K562 (cell line): ENCODE measurements at regions not wholly inside any gene's neighbourhood (a gene's known extent, or its start where the extent isn't known, plus 50 kb on each side); places are given as distances from the start of the nearest gene placed in this dataset.

Experiments
- ATAC-seq: fragments of 200-7000 bp; cut with Tn5 transposase; 3 replicates; pipeline ENCODE4 v1.9.1; 2020; ENCODE audit warnings: moderate library complexity
- BruUV-seq: library from RNA; stranded (reverse); fragments of 400-500 nt; replicated peaks from 2 replicates; lab custom pipeline; 2021; lab: Mats Ljungman, UMichigan
- CTCF ChIA-PET: fragments of 300-600 bp; formaldehyde crosslinking; extraction: SDS; loops from one replicate; lab custom pipeline; 2021; ENCODE audit warnings: low intra/inter-chr PET ratio; lab: Yijun Ruan, JAX
- POLR2A ChIA-PET: fragments of 300-600, 350-650 bp; sonication (Branson Sonifier 250); formaldehyde crosslinking; extraction: SDS; loops from one replicate; lab custom pipeline; 2021; ENCODE audit warnings: antibody characterized with exemption, inconsistent platforms; lab: Yijun Ruan, JAX
- DNase-seq, 4 experiments: peaks; one replicate each; pipeline versions ENCODE4 v3.0.0 to v3.0.0-alpha.2; 2011 to 2018; ENCODE audit warnings: low spot score in 3 of 4, mixed read lengths in 3 of 4; ENCODE audit errors: extremely low read depth in 1 of 4
- FAIRE-seq: peaks from 2 replicates; lab custom pipeline; 2011; peaks lifted over from hg19 to GRCh38; lab: Jason Lieb, UNC
- H2AFZ ChIP-seq: 2 replicates; pipeline ENCODE4 v1.6.0; 2011; ENCODE audit warnings: low read depth, low read length, control low read depth, inconsistent platforms
- H3K27ac ChIP-seq: fragments of 200-600 bp; 3 replicates; pipeline ENCODE4 v1.8.0; 2011; ENCODE audit warnings: low read depth, mild to moderate bottlenecking, control low read depth, inconsistent platforms, low read length, moderate library complexity, mixed read lengths; ENCODE audit errors: extremely low read depth
- H3K27me3 ChIP-seq, 2 experiments: fragments of 300-600 bp in 1 of 2; 2 replicates in 1 of 2; 3 replicates in 1 of 2; pipeline versions ENCODE4 v1.6.0 to v1.8.0; 2011; ENCODE audit warnings: inconsistent platforms in 2 of 2, low read length in 2 of 2, mild to moderate bottlenecking in 1 of 2, mixed read lengths in 1 of 2, moderate library complexity in 1 of 2; ENCODE audit not compliant: control insufficient read depth in 2 of 2, insufficient read depth in 2 of 2
- H3K36me3 ChIP-seq: fragments of 300-600 bp; 3 replicates; pipeline ENCODE4 v1.8.0; 2011; ENCODE audit warnings: mild to moderate bottlenecking, low read length, inconsistent platforms; ENCODE audit not compliant: control insufficient read depth, insufficient read depth
- H3K4me1 ChIP-seq, 2 experiments: fragments of 200-600 bp in 1 of 2; replicated peaks in 1 of 2; 2 replicates in 1 of 2; 3 replicates in 1 of 2; pipeline versions ENCODE4 v1.5.1 to v1.8.0; 2011; ENCODE audit warnings: inconsistent platforms in 2 of 2, low read length in 2 of 2, mild to moderate bottlenecking in 1 of 2, mixed read lengths in 1 of 2, moderate library complexity in 1 of 2; ENCODE audit not compliant: control insufficient read depth in 2 of 2, insufficient read depth in 2 of 2
- H3K4me2 ChIP-seq: 2 replicates; pipeline ENCODE4 v1.6.1; 2011; ENCODE audit warnings: low read length, control low read depth, inconsistent platforms, mixed read lengths; ENCODE audit not compliant: insufficient read depth
- H3K4me3 ChIP-seq: fragments of 200-600 bp; sonication (generic), shearing (Covaris generic); 2 replicates; pipeline ENCODE4 v1.5.1; 2016; ENCODE audit warnings: control low read depth, inconsistent platforms
- H3K79me2 ChIP-seq: fragments of 200-600 bp; 3 replicates; pipeline ENCODE4 v1.8.0; 2011; ENCODE audit warnings: low read length, inconsistent platforms; ENCODE audit not compliant: control insufficient read depth, insufficient read depth
- H3K9ac ChIP-seq, 2 experiments: 2 replicates each; pipeline versions ENCODE4 v1.6.0 to v1.6.1; 2011; ENCODE audit warnings: low read depth in 2 of 2, low read length in 2 of 2, control low read depth in 1 of 2, inconsistent platforms in 1 of 2, mild to moderate bottlenecking in 1 of 2, mixed read lengths in 1 of 2; ENCODE audit not compliant: insufficient read depth in 1 of 2
- H3K9me1 ChIP-seq: one replicate; pipeline ENCODE4 v1.6.0; 2011; ENCODE audit warnings: inconsistent platforms, mild to moderate bottlenecking, low read length, moderate library complexity; ENCODE audit not compliant: control insufficient read depth, insufficient read depth
- H3K9me3 ChIP-seq: replicated peaks from 2 replicates; pipeline ENCODE4 v1.5.1; 2011; ENCODE audit warnings: low read depth, low read length, inconsistent platforms; ENCODE audit not compliant: control insufficient read depth, insufficient read depth
- H4K20me1 ChIP-seq: replicated peaks from 2 replicates; pipeline ENCODE4 v1.6.1; 2011; ENCODE audit warnings: low read length, inconsistent platforms, mixed read lengths; ENCODE audit not compliant: control insufficient read depth, insufficient read depth
- CBX5 ChIP-seq: IDR thresholded peaks from 2 replicates; pipeline ENCODE4 v1.6.1; 2014; ENCODE audit warnings: low read depth, borderline replicate concordance
- GTF2F1 ChIP-seq: IDR thresholded peaks from 2 replicates; pipeline ENCODE4 v1.6.1; 2011; ENCODE audit warnings: low read depth, low read length, improper control_type of control experiment
- HMBOX1 ChIP-seq: sonication (generic); IDR thresholded peaks from 2 replicates; pipeline ENCODE4 v1.6.1; 2016
- KDM4B ChIP-seq, 2 experiments: fragments of 450-650 bp in 1 of 2; sonication (generic) in 1 of 2; IDR thresholded peaks; 2 replicates each; pipeline ENCODE4 v1.6.1; 2016 to 2017; ENCODE audit warnings: borderline replicate concordance in 2 of 2, antibody characterized with exemption in 1 of 2, low read depth in 1 of 2, mild to moderate bottlenecking in 1 of 2
- NFE2 ChIP-seq: IDR thresholded peaks from 2 replicates; pipeline ENCODE4 v1.6.1; 2014; ENCODE audit warnings: antibody characterized with exemption, low read depth
- RAD21 ChIP-seq, 2 experiments: fragments of 250-450 bp in 1 of 2; fragments of 450-650 bp in 1 of 2; sonication (Bioruptor Pico) in 1 of 2; formaldehyde crosslinking in 1 of 2; IDR thresholded peaks in 1 of 2; conservative IDR thresholded peaks in 1 of 2; 2 replicates each; pipeline versions ENCODE4 v1.4.0 to v1.8.0; 2020 to 2022; ENCODE audit warnings: mild to moderate bottlenecking in 2 of 2, moderate library complexity in 1 of 2
- TAF7 ChIP-seq: fragments of 450-650 bp; IDR thresholded peaks from 2 replicates; pipeline ENCODE4 v1.6.1; 2016; ENCODE audit warnings: missing genetic modification characterization, missing compliant biosample characterization
- TRIM28 ChIP-seq: fragments of 450-650 bp; IDR thresholded peaks from 2 replicates; pipeline ENCODE4 v1.6.1; 2017
- XRCC3 ChIP-seq: fragments of 450-650 bp; IDR thresholded peaks from 2 replicates; pipeline ENCODE4 v1.6.1; 2017; ENCODE audit warnings: mild to moderate bottlenecking, moderate library complexity
- ZBTB12 ChIP-seq: fragments of 250-450 bp; sonication (Bioruptor Pico); IDR thresholded peaks from 2 replicates; pipeline ENCODE4 v1.4.0; 2020
- WGBS: fragments of 100-300 bp; shearing (Covaris generic); methylation state at CpG from one replicate; pipeline ENCODE4 v1.1.6; 2016; ENCODE audit warnings: low coverage, mixed read lengths; ENCODE audit not compliant: insufficient coverage; ENCODE audit errors: missing lambda C conversion rate; 5-methylcytosine and 5-hydroxymethylcytosine counted together
- in situ Hi-C: fragments of 300-500 bp; cut with MboI; formaldehyde crosslinking; loops from 4 replicates; pipeline ENCODE4 v1.15.0; 2018; ENCODE audit warnings: inconsistent platforms, mixed read lengths
- intact Hi-C: fragments of 100-400 bp; cut with micrococcal nuclease; formaldehyde crosslinking; loops from 2 replicates; pipeline ENCODE4 v1.14.2; 2022
- TF ChIP-seq, protein P1 (sequence below): fragments of 450-650 bp; formaldehyde crosslinking; IDR thresholded peaks from 2 replicates; pipeline ENCODE4 v1.4.0; 2020; ENCODE audit warnings: mild to moderate bottlenecking, mixed read lengths
- TF ChIP-seq, protein P2 (sequence below): fragments of 250-450 bp; sonication (Bioruptor Pico); IDR thresholded peaks from 2 replicates; pipeline ENCODE4 v1.4.0; 2020; ENCODE audit warnings: mild to moderate bottlenecking, moderate library complexity

DNA sequence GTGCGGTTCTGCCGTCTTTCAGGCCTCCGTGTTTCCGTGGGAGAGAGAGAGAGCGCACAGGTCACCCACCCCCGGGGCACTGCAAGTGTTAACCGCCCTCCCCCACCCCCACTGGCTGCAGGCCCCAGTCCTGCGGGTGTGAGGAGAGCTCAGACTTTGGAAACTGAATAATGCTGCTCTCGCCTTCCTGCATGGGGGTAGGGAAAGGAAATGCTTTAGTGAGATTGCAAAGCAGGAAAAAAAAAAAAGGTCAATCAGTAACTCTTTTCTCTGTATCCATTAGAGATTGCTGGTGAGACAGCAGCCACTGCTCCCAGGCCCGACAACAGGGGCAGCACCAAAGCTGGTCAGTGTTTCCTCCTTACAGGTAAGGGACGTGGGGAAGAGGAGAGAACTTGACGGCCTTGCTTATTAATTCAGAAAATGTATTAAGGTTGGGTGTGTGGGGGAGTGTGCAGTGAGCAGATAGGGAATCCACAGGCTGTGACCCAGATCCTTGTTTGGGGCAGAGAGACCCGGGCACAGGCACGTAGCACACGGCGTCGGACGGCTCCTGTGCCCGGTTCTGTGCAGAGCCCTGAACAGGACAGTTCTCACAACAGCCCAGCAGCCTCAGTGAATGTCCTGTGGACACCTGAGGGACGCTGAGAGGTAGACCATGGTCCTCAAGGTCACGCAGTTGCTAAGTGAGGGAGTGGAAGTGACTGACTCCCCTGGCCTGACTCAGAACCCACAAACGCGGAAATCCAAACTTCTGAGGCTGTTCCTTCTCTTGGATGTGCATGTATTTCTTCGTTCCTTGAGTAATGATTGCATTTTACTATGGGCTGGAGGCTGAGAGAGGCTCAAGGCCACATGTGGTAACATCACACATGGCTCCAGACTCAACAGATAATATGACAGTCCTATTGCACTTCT is 156.5 kb downstream of the FOXL1 start (continued):
- TF ChIP-seq CBX5 = no peak
- no peak for TF ChIP-seq GTF2F1
- no peak for TF ChIP-seq TRIM28
- TF ChIP-seq, all 486 proteins: peak for 0

- Histone ChIP-seq H4K20me1 (peaks cover 8% of the 10 kb centered on the region; the same call in 1 of the 2 replicates), H3K4me3 (no peak overlapping the region), H3K9ac (no peak overlapping the region), H3K27me3 (peaks cover 35 to 87% of the 10 kb centered on the region in 2 experiments; a peak in 4 of 5 replicates), H3K27ac (no peak overlapping the region), H2AFZ (no peak overlapping the region), H3K9me3 (no peaks in the 10 kb centered on the region), H3K36me3 (no peaks in the 10 kb centered on the region), H3K4me1 (no peaks in the 10 kb centered on the region; a peak in 1 of 5 replicates), H3K9me1 (no peaks in the 10 kb centered on the region), H3K79me2 (no peaks in the 10 kb centered on the region), H3K4me2 (no peak overlapping the region)
- CTCF ChIA-PET = no interaction called here
- no peak for ATAC-seq
- WGBS = 0% methylated on average over 2 of the region's 2 CpGs
- in situ Hi-C loops (no loop called here), intact Hi-C loops (no loop called here)
- POLR2A ChIA-PET = no interaction called here
- BruUV-seq = no TSS peak
- DNase-seq = no peak
- FAIRE-seq = no peak
- no peak for TF ChIP-seq RAD21 (CRISPR knock-in tag; conservative IDR thresholded peaks at IDR 0.05 in 1 of 2, IDR thresholded peaks at IDR 0.05 in 1 of 2)
- TF ChIP-seq, protein P1, sequence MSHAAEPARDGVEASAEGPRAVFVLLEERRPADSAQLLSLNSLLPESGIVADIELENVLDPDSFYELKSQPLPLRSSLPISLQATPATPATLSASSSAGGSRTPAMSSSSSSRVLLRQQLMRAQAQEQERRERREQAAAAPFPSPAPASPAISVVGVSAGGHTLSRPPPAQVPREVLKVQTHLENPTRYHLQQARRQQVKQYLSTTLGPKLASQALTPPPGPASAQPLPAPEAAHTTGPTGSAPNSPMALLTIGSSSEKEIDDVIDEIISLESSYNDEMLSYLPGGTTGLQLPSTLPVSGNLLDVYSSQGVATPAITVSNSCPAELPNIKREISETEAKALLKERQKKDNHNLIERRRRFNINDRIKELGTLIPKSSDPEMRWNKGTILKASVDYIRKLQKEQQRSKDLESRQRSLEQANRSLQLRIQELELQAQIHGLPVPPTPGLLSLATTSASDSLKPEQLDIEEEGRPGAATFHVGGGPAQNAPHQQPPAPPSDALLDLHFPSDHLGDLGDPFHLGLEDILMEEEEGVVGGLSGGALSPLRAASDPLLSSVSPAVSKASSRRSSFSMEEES (CRISPR knock-in tag) = no peak
- TF ChIP-seq TAF7 (tag) = no peak
- no peak for TF ChIP-seq HMBOX1
- TF ChIP-seq NFE2 = no peak
- no peak for TF ChIP-seq KDM4B (IDR thresholded peaks at IDR 0.05; ENCODE audit: borderline replicate concordance in 2 of 2, low read depth in 1 of 2)
- no peak for TF ChIP-seq ZBTB12 (CRISPR knock-in tag)
- TF ChIP-seq, protein P2, sequence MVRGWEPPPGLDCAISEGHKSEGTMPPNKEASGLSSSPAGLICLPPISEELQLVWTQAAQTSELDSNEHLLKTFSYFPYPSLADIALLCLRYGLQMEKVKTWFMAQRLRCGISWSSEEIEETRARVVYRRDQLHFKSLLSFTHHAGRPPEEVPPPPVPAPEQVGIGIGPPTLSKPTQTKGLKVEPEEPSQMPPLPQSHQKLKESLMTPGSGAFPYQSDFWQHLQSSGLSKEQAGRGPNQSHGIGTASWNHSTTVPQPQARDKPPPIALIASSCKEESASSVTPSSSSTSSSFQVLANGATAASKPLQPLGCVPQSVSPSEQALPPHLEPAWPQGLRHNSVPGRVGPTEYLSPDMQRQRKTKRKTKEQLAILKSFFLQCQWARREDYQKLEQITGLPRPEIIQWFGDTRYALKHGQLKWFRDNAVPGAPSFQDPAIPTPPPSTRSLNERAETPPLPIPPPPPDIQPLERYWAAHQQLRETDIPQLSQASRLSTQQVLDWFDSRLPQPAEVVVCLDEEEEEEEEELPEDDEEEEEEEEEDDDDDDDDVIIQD (CRISPR knock-in tag) = no peak
- TF ChIP-seq XRCC3 = no peak
Observed at GRCh38 chr16:86735727-86736126, 157.4 kb downstream of the FOXL1 start.
